GM23338 (cell line): ENCODE measurements at regions not wholly inside any gene's neighbourhood (a gene's known extent, or its start where the extent isn't known, plus 50 kb on each side); places are given as distances from the start of the nearest gene placed in this dataset.

Source experiments
- ATAC-seq: fragments of 200-7000 bp; cut with Tn5 transposase; 3 replicates; pipeline ENCODE4 v1.9.1; 2020
- DNase-seq: peaks from one replicate; pipeline ENCODE4 v3.0.0-alpha.2; 2015; ENCODE audit warnings: low spot score
- H2AFZ ChIP-seq: fragments of 200-600 bp; sonication (generic); 2 replicates; pipeline ENCODE4 v1.8.0; 2016; ENCODE audit warnings: antibody characterized with exemption, mild to moderate bottlenecking, moderate library complexity
- H3F3A ChIP-seq: fragments of 200-600 bp; sonication (generic); replicated peaks from 2 replicates; pipeline ENCODE4 v1.8.0; 2017; ENCODE audit warnings: antibody characterized with exemption, mixed run types, low read depth
- H3K27ac ChIP-seq: fragments of 200-600 bp; sonication (generic); 2 replicates; pipeline ENCODE4 v1.6.1; 2016; ENCODE audit warnings: low read depth
- H3K27me3 ChIP-seq: fragments of 200-600 bp; sonication (generic); 2 replicates; pipeline ENCODE4 v1.8.0; 2016; ENCODE audit warnings: mild to moderate bottlenecking, mixed run types, moderate library complexity; ENCODE audit not compliant: insufficient read depth
- H3K36me3 ChIP-seq: fragments of 200-600 bp; sonication (generic); 2 replicates; pipeline ENCODE4 v1.8.0; 2016; ENCODE audit warnings: mild to moderate bottlenecking; ENCODE audit not compliant: insufficient read depth
- H3K4me1 ChIP-seq: fragments of 200-600 bp; sonication (generic); 2 replicates; pipeline ENCODE4 v1.8.0; 2016; ENCODE audit warnings: mild to moderate bottlenecking, moderate library complexity; ENCODE audit not compliant: insufficient read depth
- H3K4me2 ChIP-seq: fragments of 200-600 bp; sonication (generic); 2 replicates; pipeline ENCODE4 v1.7.1; 2017; ENCODE audit warnings: mixed run types
- H3K4me3 ChIP-seq: fragments of 200-600 bp; sonication (generic); 2 replicates; pipeline ENCODE4 v1.6.1; 2016; ENCODE audit warnings: mixed run types
- H3K79me2 ChIP-seq: fragments of 200-600 bp; sonication (generic); replicated peaks from 2 replicates; pipeline ENCODE4 v1.8.0; 2017; ENCODE audit warnings: mild to moderate bottlenecking; ENCODE audit not compliant: insufficient read depth
- H3K9me2 ChIP-seq: fragments of 200-600 bp; sonication (generic); 2 replicates; pipeline ENCODE4 v1.8.0; 2017; ENCODE audit not compliant: insufficient read depth
- H4K20me1 ChIP-seq: fragments of 200-600 bp; sonication (generic); replicated peaks from 2 replicates; pipeline ENCODE4 v1.8.0; 2017; ENCODE audit warnings: mild to moderate bottlenecking; ENCODE audit not compliant: insufficient read depth
- H3K27ac Mint-ChIP-seq: 2 replicates; pipeline ENCODE4 v1.8.0; 2020; ENCODE audit warnings: inconsistent platforms, mild to moderate bottlenecking, moderate library complexity, mixed read lengths
- H3K27me3 Mint-ChIP-seq: 3 replicates; pipeline ENCODE4 v1.8.0; 2022; ENCODE audit warnings: low read depth, mild to moderate bottlenecking, moderate library complexity, mixed read lengths, inconsistent platforms; ENCODE audit not compliant: insufficient read depth, poor library complexity
- H3K36me3 Mint-ChIP-seq: 3 replicates; pipeline ENCODE4 v1.8.0; 2021; ENCODE audit warnings: low read depth, mild to moderate bottlenecking, inconsistent platforms, moderate library complexity, mixed read lengths
- H3K4me1 Mint-ChIP-seq: 3 replicates; pipeline ENCODE4 v1.8.0; 2020; ENCODE audit warnings: mild to moderate bottlenecking, inconsistent platforms, mixed read lengths
- H3K4me3 Mint-ChIP-seq: 3 replicates; pipeline ENCODE4 v1.8.0; 2021; ENCODE audit warnings: moderate library complexity, mild to moderate bottlenecking, inconsistent platforms, mixed read lengths
- H3K9me3 Mint-ChIP-seq: 3 replicates; pipeline ENCODE4 v1.8.0; 2020; ENCODE audit warnings: moderate library complexity, mild to moderate bottlenecking, inconsistent platforms, mixed read lengths
- EZH2 ChIP-seq: fragments of 200-600 bp; sonication (generic); IDR thresholded peaks from one replicate; pipeline ENCODE4 v1.8.0; 2017; ENCODE audit warnings: antibody characterized with exemption, mild to moderate bottlenecking, low read depth; ENCODE audit not compliant: unreplicated experiment
- POLR2AphosphoS5 ChIP-seq: IDR thresholded peaks from 2 replicates; pipeline ENCODE4 v1.6.1; 2016; ENCODE audit warnings: antibody characterized with exemption, low read depth
- STAT1 ChIP-seq: IDR thresholded peaks from one replicate; pipeline ENCODE4 v1.6.1; 2016; ENCODE audit warnings: antibody characterized with exemption; ENCODE audit not compliant: unreplicated experiment
- TF ChIP-seq, protein P1 (sequence below), 2 experiments: fragments of 200-600 bp in 1 of 2; sonication (generic) in 1 of 2; conservative IDR thresholded peaks; 2 replicates each; pipeline versions ENCODE4 v1.5.1 to v1.6.1; 2016 to 2017; ENCODE audit warnings: antibody characterized with exemption in 2 of 2, low read depth in 2 of 2, mild to moderate bottlenecking in 2 of 2, moderate library complexity in 1 of 2
- TF ChIP-seq, protein P2 (sequence below): IDR thresholded peaks from 2 replicates; pipeline ENCODE4 v1.6.1; 2016; ENCODE audit warnings: antibody characterized with exemption
- TF ChIP-seq, protein P3 (sequence below): fragments of 250-450 bp; sonication (Bioruptor Pico); IDR thresholded peaks from 2 replicates; pipeline ENCODE4 v1.5.0; 2020; ENCODE audit warnings: mild to moderate bottlenecking, moderate library complexity
- TF ChIP-seq, protein P4 (sequence below): IDR thresholded peaks from one replicate; pipeline ENCODE4 v1.6.1; 2018; ENCODE audit warnings: antibody characterized with exemption; ENCODE audit not compliant: unreplicated experiment

DNA sequence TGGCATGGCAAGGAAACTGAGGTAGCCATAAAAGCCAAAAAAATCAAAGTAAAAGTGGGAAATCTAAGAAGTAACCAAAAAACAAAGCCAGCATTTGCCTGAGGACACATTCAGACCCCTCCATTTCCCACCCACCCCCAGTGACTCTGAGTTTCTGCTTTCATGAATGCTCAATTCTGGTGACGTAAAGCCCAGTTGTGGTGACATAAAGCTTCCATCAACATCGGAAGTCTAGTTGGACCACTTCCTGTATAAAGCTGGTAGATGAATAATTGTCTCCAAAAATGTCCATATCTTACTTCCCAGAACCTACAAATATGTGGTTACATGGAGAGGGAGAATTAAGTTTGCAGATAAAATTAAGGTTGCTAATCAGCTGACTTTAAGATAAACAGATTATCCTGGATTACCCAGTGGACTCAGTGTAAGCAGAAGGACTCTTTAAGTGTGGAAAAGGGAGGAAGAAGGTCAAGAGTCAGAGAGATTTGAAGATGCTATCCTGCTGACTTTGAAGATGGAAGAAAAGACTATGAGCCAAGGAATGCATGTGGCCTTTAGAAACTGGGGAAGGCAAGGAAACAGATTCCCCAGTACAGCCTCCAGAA lies 62.0 kb upstream of the ST3GAL6 start:
- no peaks in the 10 kb centered on the region for H3K36me3 ChIP-seq
- no peaks in the 10 kb centered on the region for H3K36me3 Mint-ChIP-seq
- ATAC-seq = no peak
- no peak for TF ChIP-seq STAT1
- TF ChIP-seq, protein P1, sequence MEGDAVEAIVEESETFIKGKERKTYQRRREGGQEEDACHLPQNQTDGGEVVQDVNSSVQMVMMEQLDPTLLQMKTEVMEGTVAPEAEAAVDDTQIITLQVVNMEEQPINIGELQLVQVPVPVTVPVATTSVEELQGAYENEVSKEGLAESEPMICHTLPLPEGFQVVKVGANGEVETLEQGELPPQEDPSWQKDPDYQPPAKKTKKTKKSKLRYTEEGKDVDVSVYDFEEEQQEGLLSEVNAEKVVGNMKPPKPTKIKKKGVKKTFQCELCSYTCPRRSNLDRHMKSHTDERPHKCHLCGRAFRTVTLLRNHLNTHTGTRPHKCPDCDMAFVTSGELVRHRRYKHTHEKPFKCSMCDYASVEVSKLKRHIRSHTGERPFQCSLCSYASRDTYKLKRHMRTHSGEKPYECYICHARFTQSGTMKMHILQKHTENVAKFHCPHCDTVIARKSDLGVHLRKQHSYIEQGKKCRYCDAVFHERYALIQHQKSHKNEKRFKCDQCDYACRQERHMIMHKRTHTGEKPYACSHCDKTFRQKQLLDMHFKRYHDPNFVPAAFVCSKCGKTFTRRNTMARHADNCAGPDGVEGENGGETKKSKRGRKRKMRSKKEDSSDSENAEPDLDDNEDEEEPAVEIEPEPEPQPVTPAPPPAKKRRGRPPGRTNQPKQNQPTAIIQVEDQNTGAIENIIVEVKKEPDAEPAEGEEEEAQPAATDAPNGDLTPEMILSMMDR (conservative IDR thresholded peaks at IDR 0.05; ENCODE audit: low read depth in 2 of 2) = no peak
- no peaks in the 10 kb centered on the region; the same call in 2 of the 3 replicates for H3K9me3 Mint-ChIP-seq
- H3K27me3 Mint-ChIP-seq = no peaks in the 10 kb centered on the region
- no peaks in the 10 kb centered on the region for H4K20me1 ChIP-seq
- H3K27me3 ChIP-seq = no peaks in the 10 kb centered on the region
- H3K4me2 ChIP-seq = no peak overlapping the region
- 0 out of 3 replicates have a peak, but pooled peaks cover 3% of the 10 kb centered on the region for H3K4me1 Mint-ChIP-seq
- H3F3A ChIP-seq = no peaks in the 10 kb centered on the region
- no peak overlapping the region for H2AFZ ChIP-seq
- H3K9me2 ChIP-seq = no peaks in the 10 kb centered on the region
- H3K27ac Mint-ChIP-seq = no peak overlapping the region
- H3K4me3 ChIP-seq = no peak overlapping the region
- no peak for DNase-seq
- H3K79me2 ChIP-seq = no peaks in the 10 kb centered on the region
- no peak overlapping the region for H3K4me3 Mint-ChIP-seq
- peaks cover 7% of the 10 kb centered on the region; the same call in 1 of the 2 replicates for H3K4me1 ChIP-seq
- no peak overlapping the region for H3K27ac ChIP-seq

DNA sequence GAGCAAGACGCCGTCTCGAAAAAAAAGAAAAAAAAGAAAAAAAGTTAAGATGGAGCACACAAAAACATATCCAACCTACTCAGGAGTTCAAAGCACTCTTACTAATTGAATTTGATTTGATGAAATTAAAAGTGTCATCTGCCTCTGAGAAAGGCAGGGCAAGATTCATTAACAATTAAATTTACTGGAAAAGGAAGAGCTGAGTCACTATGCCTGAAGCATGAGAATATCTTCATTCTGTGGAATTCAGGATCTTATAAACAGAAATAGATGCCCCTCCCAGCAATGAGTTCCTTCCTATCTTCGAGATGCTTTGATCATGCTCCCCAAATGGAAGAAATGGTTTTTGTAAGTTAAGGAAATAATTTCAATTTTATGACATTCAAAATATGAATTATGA lies 61.0 kb upstream of the ST3GAL6 start:
- Mint-ChIP-seq H3K4me1 (0 out of 3 replicates have a peak, but pooled peaks cover 3% of the 10 kb centered on the region), H3K4me3 (no peak overlapping the region), H3K27me3 (no peaks in the 10 kb centered on the region), H3K27ac (0 out of 2 replicates have a peak overlapping the region, but pooled peaks have one; percentile 44), H3K9me3 (no peaks in the 10 kb centered on the region; the same call in 2 of the 3 replicates), H3K36me3 (no peaks in the 10 kb centered on the region)
- no peaks in the 10 kb centered on the region for H3K27me3 ChIP-seq
- H3K79me2 ChIP-seq = no peaks in the 10 kb centered on the region
- no peaks in the 10 kb centered on the region for H3F3A ChIP-seq
- DNase-seq (no peak), ATAC-seq (no peak)
- no peak overlapping the region for H2AFZ ChIP-seq
- no peak overlapping the region for H3K4me2 ChIP-seq
- no peaks in the 10 kb centered on the region for H3K36me3 ChIP-seq
- H3K4me1 ChIP-seq = peaks cover 7% of the 10 kb centered on the region; the same call in 1 of the 2 replicates
- no peak overlapping the region for H3K4me3 ChIP-seq
- no peaks in the 10 kb centered on the region for H4K20me1 ChIP-seq
- no peak overlapping the region for H3K27ac ChIP-seq
- no peaks in the 10 kb centered on the region for H3K9me2 ChIP-seq
- TF ChIP-seq, protein P2, sequence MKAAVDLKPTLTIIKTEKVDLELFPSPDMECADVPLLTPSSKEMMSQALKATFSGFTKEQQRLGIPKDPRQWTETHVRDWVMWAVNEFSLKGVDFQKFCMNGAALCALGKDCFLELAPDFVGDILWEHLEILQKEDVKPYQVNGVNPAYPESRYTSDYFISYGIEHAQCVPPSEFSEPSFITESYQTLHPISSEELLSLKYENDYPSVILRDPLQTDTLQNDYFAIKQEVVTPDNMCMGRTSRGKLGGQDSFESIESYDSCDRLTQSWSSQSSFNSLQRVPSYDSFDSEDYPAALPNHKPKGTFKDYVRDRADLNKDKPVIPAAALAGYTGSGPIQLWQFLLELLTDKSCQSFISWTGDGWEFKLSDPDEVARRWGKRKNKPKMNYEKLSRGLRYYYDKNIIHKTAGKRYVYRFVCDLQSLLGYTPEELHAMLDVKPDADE = no peak
- TF ChIP-seq STAT1 = no peak
- TF ChIP-seq EZH2 = no peak
- no peak for TF ChIP-seq POLR2AphosphoS5
- TF ChIP-seq, protein P3, sequence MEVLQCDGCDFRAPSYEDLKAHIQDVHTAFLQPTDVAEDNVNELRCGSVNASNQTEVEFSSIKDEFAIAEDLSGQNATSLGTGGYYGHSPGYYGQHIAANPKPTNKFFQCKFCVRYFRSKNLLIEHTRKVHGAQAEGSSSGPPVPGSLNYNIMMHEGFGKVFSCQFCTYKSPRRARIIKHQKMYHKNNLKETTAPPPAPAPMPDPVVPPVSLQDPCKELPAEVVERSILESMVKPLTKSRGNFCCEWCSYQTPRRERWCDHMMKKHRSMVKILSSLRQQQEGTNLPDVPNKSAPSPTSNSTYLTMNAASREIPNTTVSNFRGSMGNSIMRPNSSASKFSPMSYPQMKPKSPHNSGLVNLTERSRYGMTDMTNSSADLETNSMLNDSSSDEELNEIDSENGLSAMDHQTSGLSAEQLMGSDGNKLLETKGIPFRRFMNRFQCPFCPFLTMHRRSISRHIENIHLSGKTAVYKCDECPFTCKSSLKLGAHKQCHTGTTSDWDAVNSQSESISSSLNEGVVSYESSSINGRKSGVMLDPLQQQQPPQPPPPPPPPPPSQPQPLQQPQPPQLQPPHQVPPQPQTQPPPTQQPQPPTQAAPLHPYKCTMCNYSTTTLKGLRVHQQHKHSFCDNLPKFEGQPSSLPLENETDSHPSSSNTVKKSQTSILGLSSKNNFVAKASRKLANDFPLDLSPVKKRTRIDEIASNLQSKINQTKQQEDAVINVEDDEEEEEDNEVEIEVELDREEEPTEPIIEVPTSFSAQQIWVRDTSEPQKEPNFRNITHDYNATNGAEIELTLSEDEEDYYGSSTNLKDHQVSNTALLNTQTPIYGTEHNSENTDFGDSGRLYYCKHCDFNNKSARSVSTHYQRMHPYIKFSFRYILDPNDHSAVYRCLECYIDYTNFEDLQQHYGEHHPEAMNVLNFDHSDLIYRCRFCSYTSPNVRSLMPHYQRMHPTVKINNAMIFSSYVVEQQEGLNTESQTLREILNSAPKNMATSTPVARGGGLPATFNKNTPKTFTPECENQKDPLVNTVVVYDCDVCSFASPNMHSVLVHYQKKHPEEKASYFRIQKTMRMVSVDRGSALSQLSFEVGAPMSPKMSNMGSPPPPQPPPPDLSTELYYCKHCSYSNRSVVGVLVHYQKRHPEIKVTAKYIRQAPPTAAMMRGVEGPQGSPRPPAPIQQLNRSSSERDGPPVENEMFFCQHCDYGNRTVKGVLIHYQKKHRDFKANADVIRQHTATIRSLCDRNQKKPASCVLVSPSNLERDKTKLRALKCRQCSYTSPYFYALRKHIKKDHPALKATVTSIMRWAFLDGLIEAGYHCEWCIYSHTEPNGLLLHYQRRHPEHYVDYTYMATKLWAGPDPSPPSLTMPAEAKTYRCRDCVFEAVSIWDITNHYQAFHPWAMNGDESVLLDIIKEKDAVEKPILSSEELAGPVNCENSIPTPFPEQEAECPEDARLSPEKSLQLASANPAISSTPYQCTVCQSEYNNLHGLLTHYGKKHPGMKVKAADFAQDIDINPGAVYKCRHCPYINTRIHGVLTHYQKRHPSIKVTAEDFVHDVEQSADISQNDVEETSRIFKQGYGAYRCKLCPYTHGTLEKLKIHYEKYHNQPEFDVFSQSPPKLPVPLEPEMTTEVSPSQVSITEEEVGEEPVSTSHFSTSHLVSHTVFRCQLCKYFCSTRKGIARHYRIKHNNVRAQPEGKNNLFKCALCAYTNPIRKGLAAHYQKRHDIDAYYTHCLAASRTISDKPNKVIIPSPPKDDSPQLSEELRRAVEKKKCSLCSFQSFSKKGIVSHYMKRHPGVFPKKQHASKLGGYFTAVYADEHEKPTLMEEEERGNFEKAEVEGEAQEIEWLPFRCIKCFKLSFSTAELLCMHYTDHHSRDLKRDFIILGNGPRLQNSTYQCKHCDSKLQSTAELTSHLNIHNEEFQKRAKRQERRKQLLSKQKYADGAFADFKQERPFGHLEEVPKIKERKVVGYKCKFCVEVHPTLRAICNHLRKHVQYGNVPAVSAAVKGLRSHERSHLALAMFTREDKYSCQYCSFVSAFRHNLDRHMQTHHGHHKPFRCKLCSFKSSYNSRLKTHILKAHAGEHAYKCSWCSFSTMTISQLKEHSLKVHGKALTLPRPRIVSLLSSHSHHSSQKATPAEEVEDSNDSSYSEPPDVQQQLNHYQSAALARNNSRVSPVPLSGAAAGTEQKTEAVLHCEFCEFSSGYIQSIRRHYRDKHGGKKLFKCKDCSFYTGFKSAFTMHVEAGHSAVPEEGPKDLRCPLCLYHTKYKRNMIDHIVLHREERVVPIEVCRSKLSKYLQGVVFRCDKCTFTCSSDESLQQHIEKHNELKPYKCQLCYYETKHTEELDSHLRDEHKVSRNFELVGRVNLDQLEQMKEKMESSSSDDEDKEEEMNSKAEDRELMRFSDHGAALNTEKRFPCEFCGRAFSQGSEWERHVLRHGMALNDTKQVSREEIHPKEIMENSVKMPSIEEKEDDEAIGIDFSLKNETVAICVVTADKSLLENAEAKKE (CRISPR knock-in tag) = no peak
- TF ChIP-seq, protein P4, sequence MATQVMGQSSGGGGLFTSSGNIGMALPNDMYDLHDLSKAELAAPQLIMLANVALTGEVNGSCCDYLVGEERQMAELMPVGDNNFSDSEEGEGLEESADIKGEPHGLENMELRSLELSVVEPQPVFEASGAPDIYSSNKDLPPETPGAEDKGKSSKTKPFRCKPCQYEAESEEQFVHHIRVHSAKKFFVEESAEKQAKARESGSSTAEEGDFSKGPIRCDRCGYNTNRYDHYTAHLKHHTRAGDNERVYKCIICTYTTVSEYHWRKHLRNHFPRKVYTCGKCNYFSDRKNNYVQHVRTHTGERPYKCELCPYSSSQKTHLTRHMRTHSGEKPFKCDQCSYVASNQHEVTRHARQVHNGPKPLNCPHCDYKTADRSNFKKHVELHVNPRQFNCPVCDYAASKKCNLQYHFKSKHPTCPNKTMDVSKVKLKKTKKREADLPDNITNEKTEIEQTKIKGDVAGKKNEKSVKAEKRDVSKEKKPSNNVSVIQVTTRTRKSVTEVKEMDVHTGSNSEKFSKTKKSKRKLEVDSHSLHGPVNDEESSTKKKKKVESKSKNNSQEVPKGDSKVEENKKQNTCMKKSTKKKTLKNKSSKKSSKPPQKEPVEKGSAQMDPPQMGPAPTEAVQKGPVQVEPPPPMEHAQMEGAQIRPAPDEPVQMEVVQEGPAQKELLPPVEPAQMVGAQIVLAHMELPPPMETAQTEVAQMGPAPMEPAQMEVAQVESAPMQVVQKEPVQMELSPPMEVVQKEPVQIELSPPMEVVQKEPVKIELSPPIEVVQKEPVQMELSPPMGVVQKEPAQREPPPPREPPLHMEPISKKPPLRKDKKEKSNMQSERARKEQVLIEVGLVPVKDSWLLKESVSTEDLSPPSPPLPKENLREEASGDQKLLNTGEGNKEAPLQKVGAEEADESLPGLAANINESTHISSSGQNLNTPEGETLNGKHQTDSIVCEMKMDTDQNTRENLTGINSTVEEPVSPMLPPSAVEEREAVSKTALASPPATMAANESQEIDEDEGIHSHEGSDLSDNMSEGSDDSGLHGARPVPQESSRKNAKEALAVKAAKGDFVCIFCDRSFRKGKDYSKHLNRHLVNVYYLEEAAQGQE = no peak
